ENCODE measurements at regions not wholly inside any gene's neighbourhood (a gene's known extent, or its start where the extent isn't known, plus 50 kb on each side); places are given as distances from the start of the nearest gene placed in this dataset.

DNA sequence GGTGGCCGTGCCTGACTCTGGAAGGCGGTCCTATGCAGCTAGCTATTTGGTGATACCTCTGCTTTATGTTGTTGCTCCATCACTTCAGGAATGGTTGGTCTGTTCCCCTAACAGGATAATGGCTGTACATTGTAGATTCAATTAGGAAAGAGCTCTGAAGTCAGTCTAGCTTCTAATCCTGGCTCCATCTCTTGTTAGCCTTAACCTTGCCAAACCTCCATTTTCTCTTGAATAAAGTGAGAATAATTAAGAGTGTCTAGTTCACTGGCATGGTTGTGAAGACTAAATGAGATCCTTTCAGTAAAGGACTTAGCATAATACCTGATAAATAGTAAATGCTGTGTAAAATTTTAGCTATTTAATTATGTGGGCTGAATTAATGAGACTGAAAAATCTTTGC, 262.5 kb upstream of the ARHGAP20 start:
- no peak for ATAC-seq
- Histone ChIP-seq H3K36me3 (ENCODE audit: control insufficient read depth, insufficient read depth, low read length) (no peaks in the 10 kb centered on the region), H3K4me1 (ENCODE audit: control insufficient read depth, insufficient read depth, low read length) (no peaks in the 10 kb centered on the region), H3K27ac (ENCODE audit: low read length) (no peak overlapping the region), H3K9me3 (ENCODE audit: control insufficient read depth, insufficient read depth, low read depth, low read length) (no peaks in the 10 kb centered on the region), H3K4me3 (ENCODE audit: low read depth in 2 of 2, low read length in 2 of 2) (no peak overlapping the region), H3K27me3 (ENCODE audit: control insufficient read depth, insufficient read depth, low read length) (no peaks in the 10 kb centered on the region)
- in situ Hi-C loops (cut with HindIII; ENCODE audit: low pct_unique_long_range_greater_than_20kb, low sequenced_read_pairs), result no loop called here
- no peak for TF ChIP-seq SIN3A (IDR thresholded peaks at IDR 0.05; ENCODE audit: borderline replicate concordance, insufficient read depth, low read depth, low read length)
- TF ChIP-seq, protein P1, sequence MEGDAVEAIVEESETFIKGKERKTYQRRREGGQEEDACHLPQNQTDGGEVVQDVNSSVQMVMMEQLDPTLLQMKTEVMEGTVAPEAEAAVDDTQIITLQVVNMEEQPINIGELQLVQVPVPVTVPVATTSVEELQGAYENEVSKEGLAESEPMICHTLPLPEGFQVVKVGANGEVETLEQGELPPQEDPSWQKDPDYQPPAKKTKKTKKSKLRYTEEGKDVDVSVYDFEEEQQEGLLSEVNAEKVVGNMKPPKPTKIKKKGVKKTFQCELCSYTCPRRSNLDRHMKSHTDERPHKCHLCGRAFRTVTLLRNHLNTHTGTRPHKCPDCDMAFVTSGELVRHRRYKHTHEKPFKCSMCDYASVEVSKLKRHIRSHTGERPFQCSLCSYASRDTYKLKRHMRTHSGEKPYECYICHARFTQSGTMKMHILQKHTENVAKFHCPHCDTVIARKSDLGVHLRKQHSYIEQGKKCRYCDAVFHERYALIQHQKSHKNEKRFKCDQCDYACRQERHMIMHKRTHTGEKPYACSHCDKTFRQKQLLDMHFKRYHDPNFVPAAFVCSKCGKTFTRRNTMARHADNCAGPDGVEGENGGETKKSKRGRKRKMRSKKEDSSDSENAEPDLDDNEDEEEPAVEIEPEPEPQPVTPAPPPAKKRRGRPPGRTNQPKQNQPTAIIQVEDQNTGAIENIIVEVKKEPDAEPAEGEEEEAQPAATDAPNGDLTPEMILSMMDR (IDR thresholded peaks at IDR 0.05), result no peak
- no peak for TF ChIP-seq POLR2AphosphoS5 (IDR thresholded peaks at IDR 0.05; ENCODE audit: low read depth, low read length)
- DNase-seq (ENCODE audit: low read depth, low spot score), result no peak
- ChIA-PET CTCF (no interaction called here), POLR2A (no interaction called here)
- BruUV-seq (replicated peaks), result no TSS peak
- intact Hi-C loops (cut with micrococcal nuclease; ENCODE audit: unreplicated experiment), result no loop called here

DNA sequence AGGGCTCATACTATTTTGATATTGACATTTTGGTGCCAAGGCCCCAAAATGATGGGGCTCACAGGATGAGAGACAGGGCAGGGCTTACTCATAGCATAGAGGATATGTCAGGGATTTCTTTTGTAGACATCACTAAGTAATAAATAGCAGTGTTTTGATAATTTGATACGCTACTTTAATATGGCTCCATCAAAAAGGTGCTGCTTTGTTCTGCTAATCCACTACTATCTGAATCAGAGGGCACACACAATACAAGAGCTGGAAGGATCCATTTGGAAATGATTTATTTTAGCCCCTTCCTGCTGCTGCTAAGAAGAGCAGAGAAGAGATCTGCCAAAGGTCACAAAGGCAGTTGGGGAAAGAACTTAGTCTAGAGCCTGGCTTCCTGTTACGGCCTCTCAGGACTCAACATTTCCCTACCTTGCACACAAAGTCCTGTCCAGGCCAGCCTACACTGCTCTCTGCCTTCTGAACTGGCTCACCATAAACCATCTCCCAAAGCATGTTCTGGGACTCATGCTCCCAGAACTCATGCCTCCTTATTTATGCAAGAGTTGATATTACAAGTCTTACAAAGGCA, 261.3 kb upstream of the ARHGAP20 start:
- Histone ChIP-seq H3K36me3 (ENCODE audit: control insufficient read depth, insufficient read depth, low read length) (no peaks in the 10 kb centered on the region), H3K4me1 (ENCODE audit: control insufficient read depth, insufficient read depth, low read length) (no peaks in the 10 kb centered on the region), H3K27ac (ENCODE audit: low read length) (no peak overlapping the region), H3K9me3 (ENCODE audit: control insufficient read depth, insufficient read depth, low read depth, low read length) (no peaks in the 10 kb centered on the region), H3K27me3 (ENCODE audit: control insufficient read depth, insufficient read depth, low read length) (no peaks in the 10 kb centered on the region), H3K4me3 (ENCODE audit: low read depth in 2 of 2, low read length in 2 of 2) (no peak overlapping the region)
- CTCF ChIA-PET, result no interaction called here
- DNase-seq (ENCODE audit: low read depth, low spot score) (no peak), ATAC-seq (no peak)
- in situ Hi-C loops (cut with HindIII; ENCODE audit: low pct_unique_long_range_greater_than_20kb, low sequenced_read_pairs), result no loop called here
- TF ChIP-seq SIN3A (IDR thresholded peaks at IDR 0.05; ENCODE audit: borderline replicate concordance, insufficient read depth, low read depth, low read length) (no peak), POLR2AphosphoS5 (IDR thresholded peaks at IDR 0.05; ENCODE audit: low read depth, low read length) (no peak), TCF7L2 (IDR thresholded peaks at IDR 0.05; ENCODE audit: low read depth, low read length) (no peak)
- TF ChIP-seq, protein P1 (IDR thresholded peaks at IDR 0.05), result no peak
- TF ChIP-seq, protein P2, sequence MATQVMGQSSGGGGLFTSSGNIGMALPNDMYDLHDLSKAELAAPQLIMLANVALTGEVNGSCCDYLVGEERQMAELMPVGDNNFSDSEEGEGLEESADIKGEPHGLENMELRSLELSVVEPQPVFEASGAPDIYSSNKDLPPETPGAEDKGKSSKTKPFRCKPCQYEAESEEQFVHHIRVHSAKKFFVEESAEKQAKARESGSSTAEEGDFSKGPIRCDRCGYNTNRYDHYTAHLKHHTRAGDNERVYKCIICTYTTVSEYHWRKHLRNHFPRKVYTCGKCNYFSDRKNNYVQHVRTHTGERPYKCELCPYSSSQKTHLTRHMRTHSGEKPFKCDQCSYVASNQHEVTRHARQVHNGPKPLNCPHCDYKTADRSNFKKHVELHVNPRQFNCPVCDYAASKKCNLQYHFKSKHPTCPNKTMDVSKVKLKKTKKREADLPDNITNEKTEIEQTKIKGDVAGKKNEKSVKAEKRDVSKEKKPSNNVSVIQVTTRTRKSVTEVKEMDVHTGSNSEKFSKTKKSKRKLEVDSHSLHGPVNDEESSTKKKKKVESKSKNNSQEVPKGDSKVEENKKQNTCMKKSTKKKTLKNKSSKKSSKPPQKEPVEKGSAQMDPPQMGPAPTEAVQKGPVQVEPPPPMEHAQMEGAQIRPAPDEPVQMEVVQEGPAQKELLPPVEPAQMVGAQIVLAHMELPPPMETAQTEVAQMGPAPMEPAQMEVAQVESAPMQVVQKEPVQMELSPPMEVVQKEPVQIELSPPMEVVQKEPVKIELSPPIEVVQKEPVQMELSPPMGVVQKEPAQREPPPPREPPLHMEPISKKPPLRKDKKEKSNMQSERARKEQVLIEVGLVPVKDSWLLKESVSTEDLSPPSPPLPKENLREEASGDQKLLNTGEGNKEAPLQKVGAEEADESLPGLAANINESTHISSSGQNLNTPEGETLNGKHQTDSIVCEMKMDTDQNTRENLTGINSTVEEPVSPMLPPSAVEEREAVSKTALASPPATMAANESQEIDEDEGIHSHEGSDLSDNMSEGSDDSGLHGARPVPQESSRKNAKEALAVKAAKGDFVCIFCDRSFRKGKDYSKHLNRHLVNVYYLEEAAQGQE (IDR thresholded peaks at IDR 0.05; ENCODE audit: insufficient read depth in 1 of 2, low read depth in 2 of 2, low read length in 1 of 2), result no peak
- POLR2A ChIA-PET, result interaction anchor here (0.7 kb wide), 1 partner anchor 1497 kb away, joined by 3 read pairs; no protein-coding TSS in a partner anchor
- no TSS peak for BruUV-seq (replicated peaks)
- intact Hi-C loops (cut with micrococcal nuclease; ENCODE audit: unreplicated experiment), result no loop called here
